Islet of Langerhans (tissue), 1 donor: ENCODE measurements at regions not wholly inside any gene's neighbourhood (a gene's known extent, or its start where the extent isn't known, plus 50 kb on each side); places are given as distances from the start of the nearest gene placed in this dataset.
"Not testable (repeated sequence)": the region's sequence is repeated elsewhere in the genome, so short reads cannot be mapped to it uniquely, and the experiment has no call there.

ENCODE experiments used
- FAIRE-seq: peaks from one replicate; lab custom pipeline; 2011; peaks lifted over from hg19 to GRCh38; lab: Jason Lieb, UNC

GRCh38 chr4:30837861-30838260, 117.7 kb downstream of the PCDH7 start:
- no peak for FAIRE-seq

- FAIRE-seq, result no peak
These were observed 118.2 kb downstream of the PCDH7 start for GRCh38 chr4:30838331-30838730.

GRCh38 chr4:30839583-30840520, 119.7 kb downstream of the PCDH7 start:
- no peak for FAIRE-seq

- no peak for FAIRE-seq
These were observed 120.4 kb downstream of the PCDH7 start for GRCh38 chr4:30840571-30840970.

- no peak for FAIRE-seq
These were observed 122.0 kb downstream of the PCDH7 start for GRCh38 chr4:30842142-30842541.

- FAIRE-seq, result no peak
These were observed 122.5 kb downstream of the PCDH7 start for GRCh38 chr4:30842689-30843088.

- FAIRE-seq, result no peak
These were observed 124.9 kb downstream of the PCDH7 start for GRCh38 chr4:30844861-30845582.

- FAIRE-seq, result no peak
These were observed 127.0 kb downstream of the PCDH7 start for GRCh38 chr4:30847167-30847566.

- peak; percentile 66 for FAIRE-seq
These were observed 127.8 kb downstream of the PCDH7 start for GRCh38 chr4:30847958-30848357.

GRCh38 chr4:30854531-30854930, 134.4 kb downstream of the PCDH7 start:
- FAIRE-seq, result no peak

- no peak for FAIRE-seq
These were observed 135.1 kb downstream of the PCDH7 start for GRCh38 chr4:30855232-30855631.

- no peak for FAIRE-seq
These were observed 136.8 kb downstream of the PCDH7 start for GRCh38 chr4:30856795-30857564.

GRCh38 chr4:30860978-30861377, 140.8 kb downstream of the PCDH7 start:
- FAIRE-seq, result no peak

- FAIRE-seq, result no peak
These were observed 142.0 kb downstream of the PCDH7 start for GRCh38 chr4:30862196-30862595.

- FAIRE-seq, result no peak
These were observed 142.9 kb downstream of the PCDH7 start for GRCh38 chr4:30863021-30863420.

- FAIRE-seq, result no peak
These were observed 145.5 kb downstream of the PCDH7 start for GRCh38 chr4:30865691-30866090.

GRCh38 chr4:30866346-30866745, 146.2 kb downstream of the PCDH7 start:
- FAIRE-seq, result no peak

- no peak for FAIRE-seq
These were observed 146.7 kb downstream of the PCDH7 start for GRCh38 chr4:30866907-30867306.

- FAIRE-seq, result no peak
These were observed 147.3 kb downstream of the PCDH7 start for GRCh38 chr4:30867427-30867826.

- no peak for FAIRE-seq
These were observed 148.1 kb downstream of the PCDH7 start for GRCh38 chr4:30868111-30868895.

GRCh38 chr4:30869387-30869786, 149.2 kb downstream of the PCDH7 start:
- FAIRE-seq, result not testable (repeated sequence)

GRCh38 chr4:30870513-30870912, 150.3 kb downstream of the PCDH7 start:
- FAIRE-seq, result no peak
